Astrocyte (in vitro differentiated cells and primary cell): ENCODE measurements at regions not wholly inside any gene's neighbourhood (a gene's known extent, or its start where the extent isn't known, plus 50 kb on each side); places are given as distances from the start of the nearest gene placed in this dataset.

Source experiments
- EZH2 ChIP-seq: IDR thresholded peaks from 2 replicates; pipeline ENCODE4 v1.6.1; 2012; ENCODE audit warnings: mild to moderate bottlenecking, low read length, inconsistent platforms; ENCODE audit not compliant: insufficient read depth
- TF ChIP-seq, protein P1 (sequence below): IDR thresholded peaks from 2 replicates; pipeline ENCODE4 v1.5.1; 2011; ENCODE audit warnings: low read depth, mild to moderate bottlenecking, inconsistent platforms, low read length, moderate library complexity; ENCODE audit not compliant: insufficient read depth

DNA sequence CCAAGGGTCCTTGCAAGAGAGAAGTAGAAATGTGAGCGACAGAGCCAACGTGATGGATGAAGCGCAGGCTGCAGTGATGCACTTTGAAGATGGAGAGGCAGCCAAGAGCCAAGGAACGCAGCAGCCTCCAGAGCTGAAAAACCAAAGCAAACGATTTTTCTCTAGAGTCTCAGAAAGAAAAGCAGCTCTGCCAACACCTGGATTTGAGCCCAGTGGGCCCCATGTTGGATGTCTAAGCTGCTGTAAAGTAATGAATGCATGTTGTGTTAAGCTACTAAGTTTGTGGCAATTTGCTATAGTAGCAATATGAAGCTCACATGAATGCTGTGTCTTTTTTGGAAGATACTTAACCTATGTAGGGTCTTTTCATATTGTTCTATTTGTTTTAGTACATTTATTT, 894.3 kb downstream of the EFNB2 start:
- no peak for TF ChIP-seq EZH2
- TF ChIP-seq, protein P1, sequence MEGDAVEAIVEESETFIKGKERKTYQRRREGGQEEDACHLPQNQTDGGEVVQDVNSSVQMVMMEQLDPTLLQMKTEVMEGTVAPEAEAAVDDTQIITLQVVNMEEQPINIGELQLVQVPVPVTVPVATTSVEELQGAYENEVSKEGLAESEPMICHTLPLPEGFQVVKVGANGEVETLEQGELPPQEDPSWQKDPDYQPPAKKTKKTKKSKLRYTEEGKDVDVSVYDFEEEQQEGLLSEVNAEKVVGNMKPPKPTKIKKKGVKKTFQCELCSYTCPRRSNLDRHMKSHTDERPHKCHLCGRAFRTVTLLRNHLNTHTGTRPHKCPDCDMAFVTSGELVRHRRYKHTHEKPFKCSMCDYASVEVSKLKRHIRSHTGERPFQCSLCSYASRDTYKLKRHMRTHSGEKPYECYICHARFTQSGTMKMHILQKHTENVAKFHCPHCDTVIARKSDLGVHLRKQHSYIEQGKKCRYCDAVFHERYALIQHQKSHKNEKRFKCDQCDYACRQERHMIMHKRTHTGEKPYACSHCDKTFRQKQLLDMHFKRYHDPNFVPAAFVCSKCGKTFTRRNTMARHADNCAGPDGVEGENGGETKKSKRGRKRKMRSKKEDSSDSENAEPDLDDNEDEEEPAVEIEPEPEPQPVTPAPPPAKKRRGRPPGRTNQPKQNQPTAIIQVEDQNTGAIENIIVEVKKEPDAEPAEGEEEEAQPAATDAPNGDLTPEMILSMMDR = no peak
